ENCODE measurements at regions not wholly inside any gene's neighbourhood (a gene's known extent, or its start where the extent isn't known, plus 50 kb on each side); places are given as distances from the start of the nearest gene placed in this dataset.
"Not testable (repeated sequence)": the region's sequence is repeated elsewhere in the genome, so short reads cannot be mapped to it uniquely, and the experiment has no call there.

DNA sequence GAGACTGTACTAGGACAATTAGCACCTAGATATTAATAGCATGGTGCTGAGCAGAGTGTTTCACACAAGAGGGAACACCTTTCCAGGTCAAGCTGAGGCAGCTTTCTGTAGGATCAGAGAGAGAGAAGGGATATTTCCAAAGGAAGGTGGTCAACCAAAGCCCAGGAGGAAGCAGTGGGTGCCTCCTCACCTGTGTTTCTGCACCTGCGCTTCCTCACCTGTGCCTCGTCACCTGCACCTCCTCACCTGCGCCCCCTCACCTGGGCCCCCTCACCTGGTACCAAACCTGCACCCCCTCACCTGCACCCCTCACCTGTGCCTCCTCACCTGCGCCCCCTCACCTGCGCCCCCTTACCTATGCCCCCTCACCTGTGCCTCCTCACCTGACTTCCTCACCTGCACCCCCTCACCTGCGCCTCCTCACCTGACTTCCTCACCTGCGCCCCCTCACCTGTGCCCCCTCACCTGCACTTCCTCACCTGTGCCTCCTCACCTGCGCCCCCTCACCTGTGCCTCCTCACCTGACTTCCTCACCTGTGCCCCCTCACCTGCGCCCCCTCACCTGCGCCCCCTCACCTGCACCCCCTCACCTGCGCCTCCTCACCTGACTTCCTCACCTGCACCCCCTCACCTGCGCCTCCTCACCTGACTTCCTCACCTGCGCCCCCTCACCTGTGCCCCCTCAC lies 67.9 kb downstream of the TTLL2 start:
- DNase-seq: no peak

DNA sequence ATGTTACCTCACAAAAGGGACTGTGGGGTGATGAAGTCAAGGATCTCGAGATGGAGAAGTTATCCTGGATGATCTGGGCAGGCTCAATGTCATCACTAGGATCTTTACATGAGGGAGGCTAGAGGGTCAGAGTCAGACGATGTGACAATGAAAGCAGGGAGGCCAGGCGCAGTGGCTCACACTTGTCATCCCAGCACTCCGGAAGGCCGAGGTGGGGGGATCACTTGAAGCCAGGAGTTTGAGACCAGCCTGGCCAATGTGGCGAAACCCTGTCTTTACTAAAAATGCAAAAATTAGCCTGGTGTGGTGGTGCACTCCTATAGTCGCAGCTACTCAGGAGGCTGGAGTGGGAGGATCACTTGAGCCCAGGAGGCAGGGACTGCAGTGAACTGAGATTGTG lies 68.8 kb downstream of the TTLL2 start:
- no peak for DNase-seq

DNA sequence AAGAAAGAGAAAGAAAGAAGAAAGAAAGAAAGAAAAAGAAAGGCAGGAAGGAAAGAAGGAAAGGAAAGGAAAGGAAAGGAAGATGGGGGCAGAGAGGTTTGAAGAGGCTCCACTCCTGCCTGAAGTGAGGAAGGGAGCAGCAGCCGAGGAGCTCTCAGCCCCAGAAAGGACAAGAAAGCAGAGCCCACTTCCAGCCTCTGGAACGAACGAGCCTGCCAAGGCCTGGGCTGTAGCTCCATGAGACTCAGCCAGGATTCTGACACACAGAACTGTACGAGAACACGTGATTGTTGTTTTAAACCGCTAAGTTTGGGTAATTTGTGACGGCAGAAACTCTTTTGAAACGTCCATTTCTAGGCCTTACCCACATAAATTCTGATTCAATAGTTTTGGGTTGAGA lies 69.5 kb downstream of the TTLL2 start:
- peak; percentile 16 for DNase-seq

DNA sequence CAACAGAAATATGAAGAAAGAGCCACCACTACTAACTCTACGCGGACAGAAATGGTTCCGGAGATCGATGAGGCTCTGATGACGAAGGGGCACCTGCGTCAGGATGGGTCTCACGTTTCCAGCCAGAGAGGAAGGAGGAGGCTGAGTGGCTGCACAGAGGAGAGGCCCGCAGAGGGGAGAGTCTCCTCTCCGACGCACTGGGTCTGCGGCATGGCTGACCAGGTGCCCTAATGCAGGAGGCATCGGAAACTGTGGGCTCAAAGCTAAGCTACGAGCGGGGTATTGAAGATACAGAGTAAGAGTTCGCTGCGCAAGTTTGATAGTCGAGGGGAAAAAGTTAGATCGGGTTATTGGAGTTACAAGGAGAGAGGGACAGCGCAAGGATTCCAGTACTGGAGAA lies 69.9 kb downstream of the TTLL2 start:
- no peak for DNase-seq

GRCh38 chr6:167396068-167396658 lies 71.3 kb downstream of the TTLL2 start:
- DNase-seq: no peak

DNA sequence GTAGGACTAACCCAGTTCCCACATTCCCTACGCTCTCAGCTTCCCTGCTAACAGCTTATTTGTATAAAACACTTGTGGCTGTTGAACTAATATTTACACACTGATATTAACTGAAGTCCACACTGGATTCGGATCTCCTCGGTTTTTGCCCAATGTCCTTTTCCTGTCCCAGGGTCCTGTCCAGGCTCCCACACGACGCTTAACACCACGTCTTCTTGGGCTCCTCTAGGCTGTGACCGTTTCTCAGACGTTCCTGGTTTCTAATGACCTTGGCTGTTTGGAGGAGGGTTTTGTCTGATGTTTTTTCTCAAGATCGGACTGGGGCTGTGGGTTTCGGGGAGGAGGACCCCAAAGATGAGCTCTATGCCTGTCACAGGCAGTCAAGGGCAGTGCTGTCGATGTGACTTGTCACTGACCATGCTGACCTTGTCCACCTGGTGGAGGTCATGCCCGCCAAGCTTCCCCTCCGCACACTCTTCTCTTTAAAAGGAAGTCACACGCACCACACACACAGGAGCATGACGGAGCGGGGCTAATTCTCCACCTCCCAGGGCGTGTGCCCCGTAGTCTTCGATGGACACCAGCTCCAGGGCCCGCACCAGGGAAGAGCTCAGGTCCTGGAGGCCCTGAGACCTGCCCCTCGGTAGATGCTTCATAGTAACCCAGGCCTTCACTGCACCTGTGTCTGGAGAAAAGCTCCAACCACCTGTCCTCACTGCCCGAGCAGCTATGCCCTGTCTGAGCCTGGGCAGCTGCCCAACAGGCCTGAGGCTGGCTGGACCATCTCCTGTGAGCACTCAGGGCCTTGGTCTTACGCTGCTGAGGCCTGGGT lies 72.0 kb downstream of the TTLL2 start:
- DNase-seq: no peak

DNA sequence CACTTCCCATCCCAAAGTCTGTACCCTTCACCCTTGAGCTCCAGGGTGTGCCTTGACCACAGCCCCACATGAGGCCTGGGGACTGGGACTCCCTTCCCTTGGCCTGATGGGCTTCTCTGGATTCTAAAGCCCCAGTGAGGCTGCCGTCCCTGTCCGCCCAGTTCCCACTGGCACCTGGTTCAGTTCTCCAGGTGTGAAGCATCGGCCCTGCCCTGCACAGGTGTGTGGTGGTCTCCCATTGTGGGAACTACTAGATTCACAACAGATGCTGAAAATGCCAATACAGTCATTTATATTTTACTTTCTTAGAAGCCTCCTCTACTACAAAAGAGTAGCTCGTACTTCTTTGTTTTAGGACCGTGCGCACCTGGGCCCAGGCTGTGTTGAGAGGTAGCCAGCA lies 72.8 kb downstream of the TTLL2 start:
- DNase-seq: no peak

DNA sequence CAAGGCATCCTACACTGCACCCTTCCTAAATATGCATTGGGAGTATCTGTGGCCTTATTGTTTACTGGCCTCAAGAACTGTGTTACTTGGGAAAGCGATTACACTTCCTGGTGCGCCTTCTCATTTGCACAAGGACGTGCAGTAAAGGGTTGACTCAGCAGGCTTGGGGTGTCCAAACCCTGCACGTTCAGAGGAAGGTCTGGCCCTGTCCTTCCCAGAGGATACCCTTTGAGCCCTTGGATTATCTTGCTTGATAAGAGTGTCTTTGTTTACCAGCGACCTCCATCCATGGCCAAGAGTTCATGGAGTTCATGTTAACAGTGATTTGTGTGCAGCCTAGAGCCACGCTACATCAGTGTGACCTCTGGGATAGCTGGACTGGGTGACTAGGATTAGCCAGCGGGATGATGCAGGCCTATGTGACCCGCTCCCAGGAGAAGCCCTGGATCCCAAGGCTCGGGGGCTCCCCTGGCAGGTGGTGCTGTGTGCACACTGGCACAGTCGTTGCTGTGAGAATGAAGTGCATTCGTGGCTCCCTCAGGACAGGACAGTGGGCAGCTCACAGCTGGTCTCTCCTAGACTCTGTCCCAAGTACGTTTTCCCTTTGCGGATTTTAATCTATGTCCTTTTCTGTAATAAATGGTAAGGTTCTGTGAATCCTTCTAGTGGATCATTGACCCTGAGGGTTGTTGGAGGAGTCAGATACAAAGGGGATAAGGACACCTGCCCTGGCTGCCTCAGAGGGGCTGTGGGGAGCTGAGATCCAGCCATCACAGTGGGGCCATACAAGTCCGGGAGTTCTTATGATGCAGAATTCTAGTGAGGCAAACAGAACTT lies 73.5 kb downstream of the TTLL2 start:
- no peak for DNase-seq

DNA sequence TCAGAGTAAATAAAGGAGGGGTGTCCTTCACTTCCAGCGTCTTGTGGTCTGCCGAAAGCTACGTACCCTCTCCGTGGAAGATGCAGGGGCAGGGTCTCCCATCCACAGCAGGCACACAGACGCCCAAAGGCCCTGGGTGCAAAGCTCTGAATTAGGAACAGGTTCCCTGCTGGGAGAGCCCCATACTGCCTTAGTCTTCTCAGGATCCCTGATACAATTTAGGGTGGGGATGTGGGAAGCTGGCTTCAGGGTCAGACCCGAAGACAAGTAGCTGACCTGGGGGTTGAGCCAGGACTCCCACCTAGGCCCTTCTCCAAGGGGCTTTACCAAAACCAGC lies 74.1 kb downstream of the TTLL2 start:
- DNase-seq: no peak

DNA sequence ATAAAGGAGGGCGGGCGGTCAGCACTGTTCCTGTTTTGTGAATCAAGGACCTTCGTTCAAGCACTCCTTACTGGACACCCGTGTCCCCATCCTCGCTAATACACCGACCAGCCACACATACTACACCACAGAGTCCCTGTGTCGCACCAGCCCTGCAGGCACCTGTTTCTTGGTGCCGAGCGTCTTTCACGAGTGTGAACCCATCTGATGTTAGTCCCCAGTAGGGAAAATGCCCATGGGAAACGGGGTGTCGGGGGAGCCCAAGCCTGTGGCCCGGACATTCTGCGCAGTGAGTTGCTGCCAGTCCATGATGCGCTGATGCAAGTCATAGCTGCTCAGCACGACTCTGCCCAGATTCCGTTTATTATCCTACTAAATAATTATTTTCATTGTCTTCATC lies 74.7 kb downstream of the TTLL2 start:
- no peak for DNase-seq

- no peak for DNase-seq
Measured at GRCh38 chr6:167400482-167401138, 75.7 kb downstream of the TTLL2 start.

GRCh38 chr6:167401525-167402194 lies 76.8 kb downstream of the TTLL2 start:
- no peak for DNase-seq

GRCh38 chr6:167402195-167402686 lies 77.4 kb downstream of the TTLL2 start:
- DNase-seq: no peak

- no peak for DNase-seq
Measured at GRCh38 chr6:167403427-167403826, 78.5 kb downstream of the TTLL2 start.

DNA sequence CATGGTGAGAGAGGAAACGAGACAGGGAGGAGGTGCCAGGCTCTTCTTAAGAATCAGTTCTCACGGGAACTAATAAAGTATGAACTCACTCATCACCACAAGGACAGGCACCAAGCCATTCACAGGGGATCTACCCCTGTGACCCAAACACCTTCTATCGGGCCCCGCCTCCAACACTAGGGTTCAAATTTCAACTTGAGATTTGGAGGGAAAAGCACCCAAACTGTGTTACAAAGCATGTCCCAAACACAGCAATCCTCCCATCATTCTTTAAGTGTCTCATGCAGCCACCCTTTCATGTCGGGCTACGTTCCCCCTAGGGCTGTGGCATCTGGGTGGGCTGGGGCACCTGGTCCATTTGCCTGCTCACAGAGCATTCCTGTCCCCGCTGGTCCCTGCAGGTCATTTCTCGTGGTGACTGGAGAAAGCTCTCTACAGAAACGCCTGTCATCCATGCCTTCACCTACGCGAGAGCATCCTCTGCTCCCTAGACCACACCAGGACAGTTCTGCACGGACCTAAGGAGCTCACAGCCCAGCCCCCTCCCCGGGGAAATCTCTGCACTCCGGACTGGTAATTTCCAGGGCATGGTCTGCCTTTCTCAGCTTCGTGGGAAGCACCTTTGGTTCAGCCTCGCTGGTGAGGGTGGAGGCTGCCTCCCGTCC lies 79.6 kb downstream of the TTLL2 start:
- no peak for DNase-seq

DNA sequence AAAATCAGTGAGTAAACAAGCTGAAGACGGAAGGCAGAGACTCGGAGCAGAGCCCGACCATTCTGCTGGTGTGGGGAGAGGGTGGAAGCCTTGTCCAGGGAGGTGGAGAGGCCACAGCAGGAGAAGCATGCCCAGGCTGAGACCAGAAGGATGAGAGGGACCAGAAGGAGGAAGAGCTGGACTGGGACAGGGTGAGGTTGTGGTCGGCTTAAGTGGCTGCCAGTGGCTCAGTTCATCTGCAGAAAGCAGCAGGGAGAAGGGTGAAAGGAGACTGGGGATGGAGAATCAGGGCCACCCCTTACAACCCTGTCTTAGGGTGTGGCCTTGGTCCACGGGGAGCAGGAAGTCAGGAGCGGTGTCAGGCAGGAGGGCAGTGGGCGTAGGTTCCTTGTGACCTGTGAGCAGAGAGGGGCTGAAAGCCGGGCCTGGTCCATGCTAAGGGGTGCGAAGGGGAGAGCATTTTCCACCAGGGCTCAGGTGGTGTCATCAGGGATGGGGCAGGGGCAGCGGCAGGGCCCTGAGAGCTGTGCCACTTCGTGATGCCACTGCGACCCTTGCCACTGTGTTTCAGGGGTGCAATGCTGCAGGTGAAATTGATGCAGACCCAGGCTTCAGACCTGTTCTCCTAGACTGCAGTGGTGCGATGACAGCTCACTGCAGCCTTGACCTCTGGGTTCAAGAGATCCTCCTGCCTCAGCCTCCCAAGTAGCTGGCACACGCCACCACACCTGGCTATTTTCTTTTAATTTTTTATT lies 81.1 kb downstream of the TTLL2 start:
- DNase-seq: no peak

- DNase-seq: not testable (repeated sequence)
Measured at GRCh38 chr6:167406533-167407238, 81.8 kb downstream of the TTLL2 start.

DNA sequence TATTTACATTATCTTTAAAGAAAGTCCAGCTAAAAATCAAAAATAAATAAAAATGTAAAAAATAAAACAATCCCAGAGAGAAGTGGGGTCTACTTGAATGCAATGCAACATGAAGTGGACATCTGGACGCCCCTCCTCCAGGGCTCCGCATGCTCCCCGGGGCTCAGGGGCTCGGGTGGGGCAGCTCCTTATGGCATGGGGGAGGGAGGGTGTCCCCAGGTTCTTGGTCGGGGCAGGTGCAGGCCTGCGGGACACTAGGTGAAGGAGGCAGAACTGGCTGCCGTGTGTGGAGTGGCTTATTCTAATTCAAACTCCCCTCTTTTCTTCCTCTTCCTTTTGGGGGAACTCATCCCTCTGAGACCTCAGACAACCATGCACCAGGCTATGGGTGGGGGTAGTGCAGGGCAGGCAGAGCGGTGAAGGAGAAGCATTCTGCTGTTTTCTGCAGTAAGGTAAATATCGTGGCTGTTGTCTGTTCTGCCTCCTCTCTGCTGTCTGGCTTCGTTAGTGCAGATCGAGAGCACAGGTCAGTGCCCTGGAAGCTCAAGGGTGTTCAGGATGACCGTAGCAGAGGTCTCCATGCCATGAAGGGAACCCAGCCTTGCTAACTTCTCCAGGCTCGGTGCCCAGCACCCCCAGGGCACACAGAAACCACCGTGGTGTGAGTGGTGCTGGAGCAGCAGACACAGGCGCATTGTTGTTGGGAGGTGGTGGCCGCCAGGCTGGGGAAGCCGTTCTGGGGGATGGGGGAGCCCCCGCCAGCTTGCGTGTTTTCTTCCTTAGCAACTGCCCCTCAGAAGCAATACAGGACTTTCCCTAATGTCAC lies 82.6 kb downstream of the TTLL2 start:
- DNase-seq: no peak

Data from midbrain (tissue), 1 donor.